Panc1 (cell line): ENCODE measurements at regions not wholly inside any gene's neighbourhood (a gene's known extent, or its start where the extent isn't known, plus 50 kb on each side); places are given as distances from the start of the nearest gene placed in this dataset.

ENCODE experiments used
- POLR2AphosphoS5 ChIP-seq: IDR thresholded peaks from 2 replicates; pipeline ENCODE4 v1.6.1; 2012; ENCODE audit warnings: mild to moderate bottlenecking, low read depth, low read length, moderate library complexity
- SIN3A ChIP-seq: IDR thresholded peaks from 2 replicates; pipeline ENCODE4 v1.6.1; 2012; ENCODE audit warnings: low read depth, mild to moderate bottlenecking, low read length, moderate library complexity, borderline replicate concordance; ENCODE audit not compliant: insufficient read depth
- TF ChIP-seq, protein P1 (sequence below): fragments of 450-650 bp; IDR thresholded peaks from 2 replicates; pipeline ENCODE4 v1.5.1; 2017; ENCODE audit warnings: mild to moderate bottlenecking

DNA sequence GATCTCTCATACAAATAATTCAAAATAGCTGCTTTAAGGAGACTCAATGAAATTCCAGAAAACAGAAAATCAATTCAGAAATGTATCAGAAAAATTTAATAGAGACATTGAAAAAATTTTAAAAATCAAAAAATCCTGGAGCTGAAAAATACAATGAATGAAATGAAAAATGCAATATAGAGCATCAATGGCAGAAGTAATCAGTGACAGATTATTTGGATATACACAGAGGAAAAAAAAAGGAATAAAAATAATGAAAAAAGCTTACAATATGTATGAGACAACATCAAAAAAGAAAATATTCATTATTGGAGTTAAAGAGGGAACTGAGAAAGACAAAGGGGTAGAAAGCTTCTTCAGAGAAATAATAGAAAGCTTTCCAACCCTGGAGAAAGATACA, 122.9 kb upstream of the KLF14 start:
- TF ChIP-seq, protein P1, sequence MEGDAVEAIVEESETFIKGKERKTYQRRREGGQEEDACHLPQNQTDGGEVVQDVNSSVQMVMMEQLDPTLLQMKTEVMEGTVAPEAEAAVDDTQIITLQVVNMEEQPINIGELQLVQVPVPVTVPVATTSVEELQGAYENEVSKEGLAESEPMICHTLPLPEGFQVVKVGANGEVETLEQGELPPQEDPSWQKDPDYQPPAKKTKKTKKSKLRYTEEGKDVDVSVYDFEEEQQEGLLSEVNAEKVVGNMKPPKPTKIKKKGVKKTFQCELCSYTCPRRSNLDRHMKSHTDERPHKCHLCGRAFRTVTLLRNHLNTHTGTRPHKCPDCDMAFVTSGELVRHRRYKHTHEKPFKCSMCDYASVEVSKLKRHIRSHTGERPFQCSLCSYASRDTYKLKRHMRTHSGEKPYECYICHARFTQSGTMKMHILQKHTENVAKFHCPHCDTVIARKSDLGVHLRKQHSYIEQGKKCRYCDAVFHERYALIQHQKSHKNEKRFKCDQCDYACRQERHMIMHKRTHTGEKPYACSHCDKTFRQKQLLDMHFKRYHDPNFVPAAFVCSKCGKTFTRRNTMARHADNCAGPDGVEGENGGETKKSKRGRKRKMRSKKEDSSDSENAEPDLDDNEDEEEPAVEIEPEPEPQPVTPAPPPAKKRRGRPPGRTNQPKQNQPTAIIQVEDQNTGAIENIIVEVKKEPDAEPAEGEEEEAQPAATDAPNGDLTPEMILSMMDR = no peak
- TF ChIP-seq POLR2AphosphoS5 (no peak), SIN3A (no peak)
